ENCODE measurements at regions not wholly inside any gene's neighbourhood (a gene's known extent, or its start where the extent isn't known, plus 50 kb on each side); places are given as distances from the start of the nearest gene placed in this dataset.

GRCh38 chr3:20462226-20462625 lies 276.2 kb upstream of the SGO1 start:
- no peak for TF ChIP-seq CTCF (IDR thresholded peaks at IDR 0.05)
- no peak for TF ChIP-seq EZH2 (IDR thresholded peaks at IDR 0.05)
- TF ChIP-seq EZH2phosphoT487 (IDR thresholded peaks at IDR 0.05), result no peak
- H3K36me3 ChIP-seq, result no peaks in the 10 kb centered on the region
- no peaks in the 10 kb centered on the region for H4K20me1 ChIP-seq (ENCODE audit: low read depth)
- no peaks in the 10 kb centered on the region for H3K9me3 ChIP-seq (ENCODE audit: low read depth)
- H3K4me2 ChIP-seq, result no peak overlapping the region
- Mint-ChIP-seq H3K9me3 (peaks cover 2% of the 10 kb centered on the region), H3K27ac (no peak overlapping the region), H3K27me3 (ENCODE audit: insufficient read depth, low read depth) (peaks cover under 1% of the 10 kb centered on the region), H3K36me3 (no peaks in the 10 kb centered on the region), H3K4me3 (no peak overlapping the region), H3K4me1 (no peaks in the 10 kb centered on the region)
- no peak for DNase-seq (ENCODE audit: low spot score)
- H3F3A ChIP-seq (ENCODE audit: low read depth), result no peaks in the 10 kb centered on the region
- H3K79me2 ChIP-seq (ENCODE audit: low read depth), result no peaks in the 10 kb centered on the region
- H3K9ac ChIP-seq, result no peak overlapping the region
- no peak overlapping the region for H3K4me3 ChIP-seq
- no peak overlapping the region for H3K27ac ChIP-seq
- no peaks in the 10 kb centered on the region for H3K4me1 ChIP-seq
- H2AFZ ChIP-seq (replicated peaks), result no peak overlapping the region
- no peaks in the 10 kb centered on the region for H3K27me3 ChIP-seq

GRCh38 chr3:20458994-20459716 lies 273.1 kb upstream of the SGO1 start:
- Histone ChIP-seq H4K20me1 (ENCODE audit: low read depth) (no peaks in the 10 kb centered on the region), H3K4me3 (no peak overlapping the region), H3F3A (ENCODE audit: low read depth) (no peaks in the 10 kb centered on the region), H3K9me3 (ENCODE audit: low read depth) (no peaks in the 10 kb centered on the region), H3K27ac (no peak overlapping the region), H3K79me2 (ENCODE audit: low read depth) (no peaks in the 10 kb centered on the region), H3K27me3 (no peaks in the 10 kb centered on the region), H3K9ac (no peak overlapping the region), H3K36me3 (no peaks in the 10 kb centered on the region), H3K4me2 (no peak overlapping the region), H3K4me1 (no peaks in the 10 kb centered on the region), H2AFZ (replicated peaks) (no peak overlapping the region)
- no peaks in the 10 kb centered on the region for H3K36me3 Mint-ChIP-seq
- H3K4me1 Mint-ChIP-seq, result no peaks in the 10 kb centered on the region
- H3K9me3 Mint-ChIP-seq, result peaks cover 5% of the 10 kb centered on the region
- TF ChIP-seq CTCF (IDR thresholded peaks at IDR 0.05) (no peak), EZH2phosphoT487 (IDR thresholded peaks at IDR 0.05) (no peak), EZH2 (IDR thresholded peaks at IDR 0.05) (no peak)
- no peaks in the 10 kb centered on the region for H3K27me3 Mint-ChIP-seq (ENCODE audit: insufficient read depth, low read depth)
- H3K4me3 Mint-ChIP-seq, result no peak overlapping the region
- DNase-seq (ENCODE audit: low spot score), result no peak
- H3K27ac Mint-ChIP-seq, result no peak overlapping the region

- Mint-ChIP-seq H3K4me3 (no peak overlapping the region), H3K9me3 (peaks cover 7% of the 10 kb centered on the region), H3K36me3 (no peaks in the 10 kb centered on the region), H3K27ac (no peak overlapping the region), H3K4me1 (no peaks in the 10 kb centered on the region), H3K27me3 (ENCODE audit: insufficient read depth, low read depth) (no peaks in the 10 kb centered on the region)
- Histone ChIP-seq H2AFZ (replicated peaks) (no peak overlapping the region), H3K4me3 (no peak overlapping the region), H3K27ac (no peak overlapping the region), H3K36me3 (no peaks in the 10 kb centered on the region), H3K4me1 (no peaks in the 10 kb centered on the region), H4K20me1 (ENCODE audit: low read depth) (no peaks in the 10 kb centered on the region), H3K4me2 (no peak overlapping the region), H3K79me2 (ENCODE audit: low read depth) (no peaks in the 10 kb centered on the region), H3K9ac (no peak overlapping the region), H3F3A (ENCODE audit: low read depth) (no peaks in the 10 kb centered on the region), H3K9me3 (ENCODE audit: low read depth) (no peaks in the 10 kb centered on the region), H3K27me3 (no peaks in the 10 kb centered on the region)
- DNase-seq (ENCODE audit: low spot score), result no peak
- TF ChIP-seq EZH2phosphoT487 (IDR thresholded peaks at IDR 0.05), result no peak
- TF ChIP-seq CTCF (IDR thresholded peaks at IDR 0.05), result no peak
- no peak for TF ChIP-seq EZH2 (IDR thresholded peaks at IDR 0.05)
Measured at GRCh38 chr3:20456511-20456910, 270.5 kb upstream of the SGO1 start.
